Mesenchymal stem cell (in vitro differentiated cells and primary cell): ENCODE measurements at regions not wholly inside any gene's neighbourhood (a gene's known extent, or its start where the extent isn't known, plus 50 kb on each side); places are given as distances from the start of the nearest gene placed in this dataset.
"Not testable (repeated sequence)": the region's sequence is repeated elsewhere in the genome, so short reads cannot be mapped to it uniquely, and the experiment has no call there.

Experiments used
- DNase-seq: peaks from one replicate; pipeline ENCODE4 v3.0.0-alpha.2; 2013
- H2AFZ ChIP-seq: one replicate; pipeline ENCODE4 v1.6.1; 2013; ENCODE audit warnings: low read depth, mild to moderate bottlenecking, control low read depth, inconsistent platforms, low read length, moderate library complexity
- H2AK5ac ChIP-seq: 2 replicates; pipeline ENCODE4 v1.6.1; 2013; ENCODE audit warnings: low read length, moderate library complexity, mild to moderate bottlenecking, inconsistent platforms; ENCODE audit not compliant: severe bottlenecking
- H2BK120ac ChIP-seq: one replicate; pipeline ENCODE4 v1.6.1; 2013; ENCODE audit warnings: low read depth, mild to moderate bottlenecking, inconsistent platforms, low read length, moderate library complexity
- H2BK12ac ChIP-seq, 2 experiments: one replicate each; pipeline ENCODE4 v1.6.1; 2013; ENCODE audit warnings: inconsistent platforms in 2 of 2, low read length in 2 of 2, mild to moderate bottlenecking in 2 of 2, moderate library complexity in 2 of 2, control low read depth in 1 of 2
- H2BK15ac ChIP-seq: one replicate; pipeline ENCODE4 v1.6.1; 2013; ENCODE audit warnings: mild to moderate bottlenecking, low read depth, inconsistent platforms; ENCODE audit not compliant: poor library complexity, severe bottlenecking
- H2BK5ac ChIP-seq: 2 replicates; pipeline ENCODE4 v1.6.1; 2013; ENCODE audit warnings: low read depth, mild to moderate bottlenecking, low read length, control low read depth, inconsistent platforms; ENCODE audit not compliant: poor library complexity, severe bottlenecking
- H3K14ac ChIP-seq, 2 experiments: one replicate each; pipeline ENCODE4 v1.6.1; 2013; ENCODE audit warnings: inconsistent platforms in 2 of 2, low read length in 2 of 2, control low read depth in 1 of 2, mild to moderate bottlenecking in 1 of 2, moderate library complexity in 1 of 2
- H3K18ac ChIP-seq, 2 experiments: one replicate each; pipeline ENCODE4 v1.6.1; 2013; ENCODE audit warnings: inconsistent platforms in 2 of 2, low read length in 2 of 2, control low read depth in 1 of 2, low read depth in 1 of 2, mild to moderate bottlenecking in 1 of 2
- H3K23ac ChIP-seq, 2 experiments: one replicate each; pipeline ENCODE4 v1.6.1; 2013; ENCODE audit warnings: inconsistent platforms in 2 of 2, low read length in 2 of 2, mild to moderate bottlenecking in 2 of 2, moderate library complexity in 2 of 2, control low read depth in 1 of 2
- H3K27ac ChIP-seq: 2 replicates; pipeline ENCODE4 v1.5.1; 2013; ENCODE audit warnings: mild to moderate bottlenecking, moderate library complexity, low read length, control low read depth, inconsistent platforms; ENCODE audit not compliant: poor library complexity, severe bottlenecking
- H3K27me3 ChIP-seq, 2 experiments: 2 replicates each; pipeline versions ENCODE4 v1.6.1 to v1.7.0; 2013; ENCODE audit warnings: low read length in 2 of 2, mild to moderate bottlenecking in 2 of 2, moderate library complexity in 2 of 2, control low read depth in 1 of 2, inconsistent platforms in 1 of 2; ENCODE audit not compliant: control insufficient read depth in 1 of 2, insufficient read depth in 1 of 2
- H3K36me3 ChIP-seq, 2 experiments: 2 replicates each; pipeline versions ENCODE4 v1.6.1 to v1.7.0; 2013; ENCODE audit warnings: low read length in 2 of 2, control low read depth in 1 of 2, inconsistent platforms in 1 of 2, low read depth in 1 of 2, mild to moderate bottlenecking in 1 of 2; ENCODE audit not compliant: insufficient read depth in 2 of 2, control insufficient read depth in 1 of 2
- H3K4ac ChIP-seq, 2 experiments: one replicate each; pipeline ENCODE4 v1.6.1; 2013; ENCODE audit warnings: inconsistent platforms in 2 of 2, low read length in 2 of 2, mild to moderate bottlenecking in 2 of 2, moderate library complexity in 2 of 2, control low read depth in 1 of 2, low read depth in 1 of 2
- H3K4me1 ChIP-seq: 2 replicates; pipeline ENCODE4 v1.6.1; 2013; ENCODE audit warnings: low read depth, low read length, control low read depth; ENCODE audit not compliant: control insufficient read depth, insufficient read depth
- H3K4me2 ChIP-seq: 2 replicates; pipeline ENCODE4 v1.6.1; 2013; ENCODE audit warnings: low read length, mild to moderate bottlenecking, inconsistent platforms; ENCODE audit not compliant: poor library complexity, severe bottlenecking
- H3K4me3 ChIP-seq, 2 experiments: 2 replicates each; pipeline versions ENCODE4 v1.5.1 to v1.7.0; 2013; ENCODE audit warnings: low read length in 2 of 2, mild to moderate bottlenecking in 2 of 2, control low read depth in 1 of 2, low read depth in 1 of 2; ENCODE audit not compliant: insufficient read depth in 1 of 2
- H3K79me1 ChIP-seq: replicated peaks from 2 replicates; pipeline ENCODE4 v1.6.1; 2013; ENCODE audit warnings: mild to moderate bottlenecking, control low read depth, low read length, inconsistent platforms; ENCODE audit not compliant: poor library complexity, severe bottlenecking
- H3K9ac ChIP-seq: 2 replicates; pipeline ENCODE4 v1.7.0; 2013; ENCODE audit warnings: mild to moderate bottlenecking, low read length, moderate library complexity
- H3K9me3 ChIP-seq: 2 replicates; pipeline ENCODE4 v1.7.0; 2013; ENCODE audit warnings: mild to moderate bottlenecking, low read length; ENCODE audit not compliant: control insufficient read depth
- H4K8ac ChIP-seq: one replicate; pipeline ENCODE4 v1.6.1; 2013; ENCODE audit warnings: inconsistent platforms, mild to moderate bottlenecking, low read length, moderate library complexity
- H4K91ac ChIP-seq: one replicate; pipeline ENCODE4 v1.6.1; 2013; ENCODE audit warnings: mild to moderate bottlenecking, low read length, inconsistent platforms
- WGBS: methylation state at CpG from one replicate; pipeline ENCODE4 v1.1.7; 2013; ENCODE audit warnings: mixed read lengths; 5-methylcytosine and 5-hydroxymethylcytosine counted together

GRCh38 chr4:147160908-147161513 is 215.3 kb upstream of the TTC29 start:
- peaks cover 4% of the 10 kb centered on the region for H3K4me1 ChIP-seq
- H3K9me3 ChIP-seq = no peaks in the 10 kb centered on the region
- no peak overlapping the region for H2BK15ac ChIP-seq
- no peak overlapping the region for H3K23ac ChIP-seq
- WGBS = 0% methylated on average over 1 of the region's 3 CpGs
- no peak overlapping the region for H3K14ac ChIP-seq
- no peak overlapping the region for H2BK12ac ChIP-seq
- H3K4me3 ChIP-seq = no peak overlapping the region
- H3K27me3 ChIP-seq = no peaks in the 10 kb centered on the region
- no peak overlapping the region for H2BK5ac ChIP-seq
- no peak overlapping the region for H4K91ac ChIP-seq
- H2AK5ac ChIP-seq = no peak overlapping the region
- H3K18ac ChIP-seq = no peak overlapping the region
- no peak overlapping the region for H3K9ac ChIP-seq
- H3K36me3 ChIP-seq = no peaks in the 10 kb centered on the region
- peak; percentile 69 for DNase-seq
- no peak overlapping the region for H2AFZ ChIP-seq
- H3K27ac ChIP-seq = no peak overlapping the region
- no peak overlapping the region for H3K4ac ChIP-seq
- no peak overlapping the region for H4K8ac ChIP-seq
- H3K79me1 ChIP-seq = no peaks in the 10 kb centered on the region
- H2BK120ac ChIP-seq = no peak overlapping the region
- H3K4me2 ChIP-seq = no peak overlapping the region

GRCh38 chr4:147163311-147163710 is 217.6 kb upstream of the TTC29 start:
- no peak overlapping the region for H2BK12ac ChIP-seq
- H3K4me2 ChIP-seq = no peak overlapping the region
- H3K36me3 ChIP-seq = no peaks in the 10 kb centered on the region
- H3K14ac ChIP-seq = no peak overlapping the region
- no peaks in the 10 kb centered on the region for H3K79me1 ChIP-seq
- no peak overlapping the region for H3K9ac ChIP-seq
- DNase-seq = no peak
- no peak overlapping the region for H4K8ac ChIP-seq
- H3K23ac ChIP-seq = no peak overlapping the region
- no peak overlapping the region for H2BK5ac ChIP-seq
- H3K27me3 ChIP-seq = no peaks in the 10 kb centered on the region
- H3K9me3 ChIP-seq = no peaks in the 10 kb centered on the region
- H3K4me1 ChIP-seq = peaks cover under 1% of the 10 kb centered on the region
- no peak overlapping the region for H2BK120ac ChIP-seq
- no peak overlapping the region for H2BK15ac ChIP-seq
- H4K91ac ChIP-seq = no peak overlapping the region
- H3K4me3 ChIP-seq = no peak overlapping the region
- H2AK5ac ChIP-seq = no peak overlapping the region
- no peak overlapping the region for H3K18ac ChIP-seq
- H3K4ac ChIP-seq = no peak overlapping the region
- no peak overlapping the region for H3K27ac ChIP-seq
- no peak overlapping the region for H2AFZ ChIP-seq

- H3K36me3 ChIP-seq, H3K4me2 ChIP-seq, H3K27ac ChIP-seq, H2BK12ac ChIP-seq, H3K4me1 ChIP-seq, H3K9ac ChIP-seq, H3K4ac ChIP-seq, H2BK5ac ChIP-seq, H3K9me3 ChIP-seq, H4K8ac ChIP-seq, H2AFZ ChIP-seq, H2BK120ac ChIP-seq, H3K4me3 ChIP-seq, H3K23ac ChIP-seq, H3K27me3 ChIP-seq, DNase-seq, H3K18ac ChIP-seq, H4K91ac ChIP-seq, H3K14ac ChIP-seq, H3K79me1 ChIP-seq, H2AK5ac ChIP-seq, H2BK15ac ChIP-seq: not testable (repeated sequence)
Measured at GRCh38 chr4:147168200-147168599, 222.5 kb upstream of the TTC29 start.

GRCh38 chr4:147173322-147173721 is 227.7 kb upstream of the TTC29 start:
- no peak overlapping the region for H2BK5ac ChIP-seq
- H4K8ac ChIP-seq = no peak overlapping the region
- H4K91ac ChIP-seq = no peak overlapping the region
- H3K27ac ChIP-seq = no peak overlapping the region
- no peak overlapping the region for H2AK5ac ChIP-seq
- H3K4me3 ChIP-seq = no peak overlapping the region
- H3K79me1 ChIP-seq = no peaks in the 10 kb centered on the region
- H3K18ac ChIP-seq = no peak overlapping the region
- no peak overlapping the region for H2BK120ac ChIP-seq
- no peak for DNase-seq
- H3K27me3 ChIP-seq = no peaks in the 10 kb centered on the region
- no peak overlapping the region for H3K14ac ChIP-seq
- H2BK15ac ChIP-seq = no peak overlapping the region
- no peak overlapping the region for H2AFZ ChIP-seq
- H3K9me3 ChIP-seq = no peaks in the 10 kb centered on the region
- no peak overlapping the region for H3K23ac ChIP-seq
- no peak overlapping the region for H3K4ac ChIP-seq
- no peak overlapping the region for H3K9ac ChIP-seq
- H3K4me2 ChIP-seq = no peak overlapping the region
- WGBS = no CpG with 5 or more reads among the region's 1 CpG
- no peaks in the 10 kb centered on the region for H3K36me3 ChIP-seq
- H3K4me1 ChIP-seq = no peaks in the 10 kb centered on the region
- no peak overlapping the region for H2BK12ac ChIP-seq
